Activated T-helper 1 cell treated with anti-CD3 and anti-CD28 coated beads, Interleukin-12 subunit alpha, Interleukin-12 subunit beta, Interleukin-2, Interleukin-4 antibody, amounts not matched to agents 30 ng/mL and 10 ng/mL and 1 ng/mL, durations not matched to agents 14 hours and 24 hours and 36 hours (primary cell): ENCODE measurements at regions not wholly inside any gene's neighbourhood (a gene's known extent, or its start where the extent isn't known, plus 50 kb on each side); places are given as distances from the start of the nearest gene placed in this dataset.

Source experiments
- DNase-seq: peaks from one replicate; pipeline ENCODE4 v3.0.0; 2021; ENCODE audit warnings: low spot score
- H3K27ac Mint-ChIP-seq: one replicate; pipeline ENCODE4 v1.8.0; 2021; ENCODE audit warnings: mild to moderate bottlenecking, mixed read lengths
- H3K27me3 Mint-ChIP-seq: one replicate; pipeline ENCODE4 v1.8.0; 2022; ENCODE audit warnings: mild to moderate bottlenecking, moderate library complexity, mixed read lengths; ENCODE audit not compliant: insufficient read depth
- H3K36me3 Mint-ChIP-seq: one replicate; pipeline ENCODE4 v1.8.0; 2021; ENCODE audit warnings: low read depth, mixed read lengths
- H3K4me1 Mint-ChIP-seq: one replicate; pipeline ENCODE4 v1.8.0; 2021; ENCODE audit warnings: low read depth, mixed read lengths
- H3K4me3 Mint-ChIP-seq: one replicate; pipeline ENCODE4 v1.8.0; 2021; ENCODE audit warnings: mild to moderate bottlenecking, moderate library complexity, mixed read lengths
- H3K9me3 Mint-ChIP-seq: one replicate; pipeline ENCODE4 v1.8.0; 2021; ENCODE audit warnings: mixed read lengths
- intact Hi-C: fragments of 100-400 bp; cut with micrococcal nuclease; formaldehyde crosslinking; loops from one replicate; pipeline ENCODE4 v1.15.1; 2024

- intact Hi-C loops = no loop called here
- H3K36me3 Mint-ChIP-seq = no peaks in the 10 kb centered on the region
- H3K4me3 Mint-ChIP-seq = no peak overlapping the region
- DNase-seq = no peak
- H3K27me3 Mint-ChIP-seq = peaks cover 18% of the 10 kb centered on the region
- no peak overlapping the region for H3K27ac Mint-ChIP-seq
- no peaks in the 10 kb centered on the region for H3K9me3 Mint-ChIP-seq
- no peaks in the 10 kb centered on the region for H3K4me1 Mint-ChIP-seq
These were observed 256.7 kb upstream of the CAMK1G start for GRCh38 chr1:209326831-209327230.

GRCh38 chr1:209328196-209328595 is 255.3 kb upstream of the CAMK1G start:
- Mint-ChIP-seq H3K27me3 (peaks cover 18% of the 10 kb centered on the region), H3K9me3 (no peaks in the 10 kb centered on the region), H3K4me3 (no peak overlapping the region), H3K36me3 (no peaks in the 10 kb centered on the region), H3K27ac (no peak overlapping the region), H3K4me1 (no peaks in the 10 kb centered on the region)
- DNase-seq = no peak
- intact Hi-C loops = no loop called here

GRCh38 chr1:209335178-209335577 is 248.3 kb upstream of the CAMK1G start:
- Mint-ChIP-seq H3K27ac (no peak overlapping the region), H3K4me1 (no peaks in the 10 kb centered on the region), H3K9me3 (no peaks in the 10 kb centered on the region), H3K27me3 (peaks cover 8% of the 10 kb centered on the region), H3K4me3 (no peak overlapping the region), H3K36me3 (no peaks in the 10 kb centered on the region)
- intact Hi-C loops = loop anchor here (10.0 kb wide), 1 partner anchor 410 kb away; no protein-coding TSS in a partner anchor
- DNase-seq = no peak

- peaks cover 5% of the 10 kb centered on the region for H3K27me3 Mint-ChIP-seq
- no peak overlapping the region for H3K4me3 Mint-ChIP-seq
These were observed 242.4 kb upstream of the CAMK1G start for GRCh38 chr1:209341146-209341545.

GRCh38 chr1:209341673-209342420 is 241.7 kb upstream of the CAMK1G start:
- Mint-ChIP-seq H3K36me3 (no peaks in the 10 kb centered on the region), H3K27me3 (peaks cover 5% of the 10 kb centered on the region), H3K4me3 (no peak overlapping the region), H3K4me1 (no peaks in the 10 kb centered on the region), H3K27ac (no peak overlapping the region), H3K9me3 (no peaks in the 10 kb centered on the region)
- intact Hi-C loops = no loop called here
- no peak for DNase-seq

More at GRCh38 chr1:209341146-209341545, 242.4 kb upstream of the CAMK1G start:
- no peak for DNase-seq
- Mint-ChIP-seq H3K36me3 (no peaks in the 10 kb centered on the region), H3K9me3 (no peaks in the 10 kb centered on the region), H3K4me1 (no peaks in the 10 kb centered on the region), H3K27ac (no peak overlapping the region)
- intact Hi-C loops = no loop called here

GRCh38 chr1:209342441-209343175 is 240.9 kb upstream of the CAMK1G start:
- H3K27me3 Mint-ChIP-seq = peaks cover 3% of the 10 kb centered on the region
- H3K4me3 Mint-ChIP-seq = no peak overlapping the region
- no peaks in the 10 kb centered on the region for H3K4me1 Mint-ChIP-seq
- no peaks in the 10 kb centered on the region for H3K36me3 Mint-ChIP-seq
- no peaks in the 10 kb centered on the region for H3K9me3 Mint-ChIP-seq
- intact Hi-C loops = no loop called here
- H3K27ac Mint-ChIP-seq = no peak overlapping the region
- DNase-seq = no peak

- no peak for DNase-seq
- intact Hi-C loops = no loop called here
- Mint-ChIP-seq H3K4me1 (no peaks in the 10 kb centered on the region), H3K36me3 (no peaks in the 10 kb centered on the region), H3K9me3 (no peaks in the 10 kb centered on the region), H3K27me3 (peaks cover 3% of the 10 kb centered on the region), H3K4me3 (no peak overlapping the region), H3K27ac (no peak overlapping the region)
These were observed 240.0 kb upstream of the CAMK1G start for GRCh38 chr1:209343511-209343910.

GRCh38 chr1:209344156-209344555 is 239.4 kb upstream of the CAMK1G start:
- H3K27ac Mint-ChIP-seq = no peak overlapping the region
- H3K27me3 Mint-ChIP-seq = peaks cover 3% of the 10 kb centered on the region
- H3K4me1 Mint-ChIP-seq = no peaks in the 10 kb centered on the region
- no peaks in the 10 kb centered on the region for H3K36me3 Mint-ChIP-seq
- no peaks in the 10 kb centered on the region for H3K9me3 Mint-ChIP-seq
- no peak overlapping the region for H3K4me3 Mint-ChIP-seq
- no peak for DNase-seq
- intact Hi-C loops = no loop called here

GRCh38 chr1:209349363-209350308 is 233.9 kb upstream of the CAMK1G start:
- no peak overlapping the region for H3K4me3 Mint-ChIP-seq
- no peak overlapping the region for H3K27ac Mint-ChIP-seq
- peaks cover 3% of the 10 kb centered on the region for H3K27me3 Mint-ChIP-seq
- H3K4me1 Mint-ChIP-seq = no peaks in the 10 kb centered on the region
- intact Hi-C loops = loop anchor here (5.0 kb wide), 1 partner anchor 147 kb away; no protein-coding TSS in a partner anchor
- no peak for DNase-seq
- H3K9me3 Mint-ChIP-seq = no peaks in the 10 kb centered on the region
- no peaks in the 10 kb centered on the region for H3K36me3 Mint-ChIP-seq

GRCh38 chr1:209353053-209353452 is 230.5 kb upstream of the CAMK1G start:
- intact Hi-C loops = loop anchor here (5.0 kb wide), 1 partner anchor 151 kb away; no protein-coding TSS in a partner anchor

GRCh38 chr1:209354111-209354839 is 229.2 kb upstream of the CAMK1G start:
- intact Hi-C loops = loop anchor here (2.0 to 5.0 kb wide), 2 partner anchors 152 to 213 kb away; no protein-coding TSS in a partner anchor
- Mint-ChIP-seq H3K4me1 (no peaks in the 10 kb centered on the region), H3K36me3 (no peaks in the 10 kb centered on the region), H3K4me3 (no peak overlapping the region), H3K27me3 (peaks cover 9% of the 10 kb centered on the region), H3K27ac (no peak overlapping the region), H3K9me3 (no peaks in the 10 kb centered on the region)
- DNase-seq = peak; percentile 14

More at GRCh38 chr1:209353053-209353452, 230.5 kb upstream of the CAMK1G start:
- Mint-ChIP-seq H3K36me3 (no peaks in the 10 kb centered on the region), H3K4me3 (no peak overlapping the region), H3K27ac (no peak overlapping the region), H3K4me1 (no peaks in the 10 kb centered on the region), H3K9me3 (no peaks in the 10 kb centered on the region), H3K27me3 (peaks cover 9% of the 10 kb centered on the region)
- no peak for DNase-seq

- H3K9me3 Mint-ChIP-seq = no peaks in the 10 kb centered on the region
- H3K27me3 Mint-ChIP-seq = peaks cover 9% of the 10 kb centered on the region
- no peaks in the 10 kb centered on the region for H3K36me3 Mint-ChIP-seq
- H3K27ac Mint-ChIP-seq = no peak overlapping the region
- H3K4me3 Mint-ChIP-seq = no peak overlapping the region
- no peak for DNase-seq
- no peaks in the 10 kb centered on the region for H3K4me1 Mint-ChIP-seq
- intact Hi-C loops = loop anchor here (2.0 to 5.0 kb wide), 2 partner anchors 153 to 212 kb away; no protein-coding TSS in a partner anchor
These were observed 228.7 kb upstream of the CAMK1G start for GRCh38 chr1:209354840-209355165.
